C4-2B (cell line): ENCODE measurements at regions not wholly inside any gene's neighbourhood (a gene's known extent, or its start where the extent isn't known, plus 50 kb on each side); places are given as distances from the start of the nearest gene placed in this dataset.

Experiments used
- H3K27ac ChIP-seq: fragments of 450-650 bp; 2 replicates; pipeline ENCODE4 v1.5.1; 2017
- CTCF ChIP-seq: fragments of 450-650 bp; conservative IDR thresholded peaks from 2 replicates; pipeline ENCODE4 v1.5.1; 2017; ENCODE audit warnings: mild to moderate bottlenecking
- ZFX ChIP-seq: fragments of 450-650 bp; IDR thresholded peaks from 2 replicates; pipeline ENCODE4 v1.6.1; 2017

- H3K27ac ChIP-seq: no peak overlapping the region
- TF ChIP-seq ZFX (no peak), CTCF (no peak)
Observed at GRCh38 chr6:51535327-51535726, 552.1 kb downstream of the PKHD1 start.

- TF ChIP-seq CTCF (no peak), ZFX (no peak)
Observed at GRCh38 chr6:51536728-51537127, 550.7 kb downstream of the PKHD1 start.

GRCh38 chr6:51541847-51542246 is 545.6 kb downstream of the PKHD1 start:
- no peak overlapping the region for H3K27ac ChIP-seq
- peak; percentile 77 for TF ChIP-seq CTCF
- no peak for TF ChIP-seq ZFX

More at GRCh38 chr6:51536728-51537127, 550.7 kb downstream of the PKHD1 start:
- H3K27ac ChIP-seq: no peak overlapping the region

GRCh38 chr6:51542475-51542874 is 544.9 kb downstream of the PKHD1 start:
- no peak overlapping the region for H3K27ac ChIP-seq
- TF ChIP-seq ZFX (no peak), CTCF (no peak)

- H3K27ac ChIP-seq: no peak overlapping the region
- no peak for TF ChIP-seq CTCF
- TF ChIP-seq ZFX: no peak
Observed at GRCh38 chr6:51550243-51550642, 537.2 kb downstream of the PKHD1 start.

GRCh38 chr6:51552435-51552834 is 535.0 kb downstream of the PKHD1 start:
- no peak overlapping the region for H3K27ac ChIP-seq
- no peak for TF ChIP-seq ZFX
- TF ChIP-seq CTCF: no peak

- H3K27ac ChIP-seq: no peak overlapping the region
- no peak for TF ChIP-seq CTCF
- TF ChIP-seq ZFX: no peak
Observed at GRCh38 chr6:51553246-51554015, 534.0 kb downstream of the PKHD1 start.
